Glomerular endothelial cell (primary cell): ENCODE measurements at regions not wholly inside any gene's neighbourhood (a gene's known extent, or its start where the extent isn't known, plus 50 kb on each side); places are given as distances from the start of the nearest gene placed in this dataset.
"Not testable (repeated sequence)": the region's sequence is repeated elsewhere in the genome, so short reads cannot be mapped to it uniquely, and the experiment has no call there.

Source experiments
- DNase-seq: peaks from one replicate; pipeline ENCODE4 v3.0.0-alpha.2; 2011; ENCODE audit warnings: low read depth, low spot score; ENCODE audit errors: extremely low read depth

- DNase-seq, result no peak
These were observed 121.7 kb downstream of the DUSP6 start for GRCh38 chr12:89230376-89231315.

GRCh38 chr12:89228491-89228890 is 123.8 kb downstream of the DUSP6 start:
- DNase-seq, result no peak

GRCh38 chr12:89227774-89228173 is 124.5 kb downstream of the DUSP6 start:
- DNase-seq, result no peak

GRCh38 chr12:89225808-89226411 is 126.4 kb downstream of the DUSP6 start:
- no peak for DNase-seq

GRCh38 chr12:89225401-89225800 is 126.9 kb downstream of the DUSP6 start:
- no peak for DNase-seq

- DNase-seq, result not testable (repeated sequence)
These were observed 129.7 kb downstream of the DUSP6 start for GRCh38 chr12:89222580-89222979.

- no peak for DNase-seq
These were observed 134.8 kb downstream of the DUSP6 start for GRCh38 chr12:89217472-89217871.

- no peak for DNase-seq
These were observed 135.9 kb downstream of the DUSP6 start for GRCh38 chr12:89216211-89216952.

GRCh38 chr12:89215196-89215595 is 137.1 kb downstream of the DUSP6 start:
- DNase-seq, result no peak

- DNase-seq, result no peak
These were observed 138.6 kb downstream of the DUSP6 start for GRCh38 chr12:89213747-89214146.

- DNase-seq, result no peak
These were observed 139.2 kb downstream of the DUSP6 start for GRCh38 chr12:89213139-89213538.

- no peak for DNase-seq
These were observed 139.9 kb downstream of the DUSP6 start for GRCh38 chr12:89212339-89212771.

- no peak for DNase-seq
These were observed 140.8 kb downstream of the DUSP6 start for GRCh38 chr12:89211456-89211855.

GRCh38 chr12:89210277-89210676 is 142.0 kb downstream of the DUSP6 start:
- no peak for DNase-seq

- no peak for DNase-seq
These were observed 143.6 kb downstream of the DUSP6 start for GRCh38 chr12:89208661-89209096.

GRCh38 chr12:89206390-89206789 is 145.9 kb downstream of the DUSP6 start:
- DNase-seq, result no peak

GRCh38 chr12:89205517-89205916 is 146.8 kb downstream of the DUSP6 start:
- DNase-seq, result no peak

GRCh38 chr12:89203144-89203543 is 149.2 kb downstream of the DUSP6 start:
- no peak for DNase-seq

- DNase-seq, result no peak
These were observed 152.1 kb downstream of the DUSP6 start for GRCh38 chr12:89200217-89200616.

GRCh38 chr12:89195470-89195869 is 156.8 kb downstream of the DUSP6 start:
- no peak for DNase-seq

GRCh38 chr12:89194683-89195082 is 157.6 kb downstream of the DUSP6 start:
- no peak for DNase-seq
